H1 (cell line): ENCODE measurements at regions not wholly inside any gene's neighbourhood (a gene's known extent, or its start where the extent isn't known, plus 50 kb on each side); places are given as distances from the start of the nearest gene placed in this dataset.

Experiments used
- CTCF ChIA-PET: fragments of 300-600 bp; sonication (Branson Sonifier 250); formaldehyde crosslinking; loops from one replicate; lab custom pipeline; 2021; ENCODE audit not compliant: partially characterized antibody; lab: Charles Lee
- POLR2A ChIA-PET: fragments of 300-600 bp; sonication (Branson Sonifier 250); formaldehyde crosslinking; loops from one replicate; lab custom pipeline; 2021; ENCODE audit warnings: inconsistent platforms; ENCODE audit not compliant: partially characterized antibody; lab: Charles Lee
- DNase-seq, 2 experiments: peaks; one replicate each; pipeline versions ENCODE4 v3.0.0 to v3.0.0-alpha.2; 2010 to 2022; ENCODE audit warnings: low spot score in 2 of 2, low read depth in 1 of 2, mixed read lengths in 1 of 2
- FAIRE-seq: peaks from 2 replicates; lab custom pipeline; 2011; peaks lifted over from hg19 to GRCh38; lab: Jason Lieb, UNC
- H2AFZ ChIP-seq: 2 replicates; pipeline ENCODE4 v1.8.1; 2012; ENCODE audit warnings: low read length, inconsistent platforms
- H2AK5ac ChIP-seq: 2 replicates; pipeline ENCODE4 v1.6.1; 2013; ENCODE audit warnings: low read depth, low read length
- H2BK120ac ChIP-seq: replicated peaks from 2 replicates; pipeline ENCODE3; 2013; ENCODE audit warnings: low read depth, low read length, inconsistent platforms
- H2BK12ac ChIP-seq: 2 replicates; pipeline ENCODE4 v1.6.1; 2013; ENCODE audit warnings: low read depth, low read length
- H2BK15ac ChIP-seq: 2 replicates; pipeline ENCODE4 v1.6.1; 2013; ENCODE audit warnings: low read length
- H2BK20ac ChIP-seq: 2 replicates; pipeline ENCODE4 v1.6.1; 2013; ENCODE audit warnings: low read length
- H2BK5ac ChIP-seq: 2 replicates; pipeline ENCODE4 v1.6.1; 2013; ENCODE audit warnings: low read depth, low read length
- H3K14ac ChIP-seq: 2 replicates; pipeline ENCODE4 v1.6.1; 2013; ENCODE audit warnings: inconsistent platforms; ENCODE audit not compliant: insufficient read length
- H3K18ac ChIP-seq: 2 replicates; pipeline ENCODE4 v1.6.1; 2013; ENCODE audit warnings: low read length; ENCODE audit errors: extremely low read depth
- H3K23ac ChIP-seq: 2 replicates; pipeline ENCODE4 v1.6.1; 2013; ENCODE audit warnings: inconsistent platforms; ENCODE audit not compliant: insufficient read length
- H3K23me2 ChIP-seq: 2 replicates; pipeline ENCODE4 v1.6.1; 2013; ENCODE audit warnings: low read depth, low read length
- H3K27ac ChIP-seq: 2 replicates; pipeline ENCODE4 v1.6.1; 2011; ENCODE audit warnings: low read depth, low read length, inconsistent platforms
- H3K27me3 ChIP-seq, 4 experiments: replicated peaks in 1 of 4; 1 replicate in 1 of 4; 2 replicates in 3 of 4; pipeline versions ENCODE4 v1.6.1 to v1.8.1; 2011 to 2013; ENCODE audit warnings: low read length in 3 of 4, mild to moderate bottlenecking in 3 of 4, inconsistent platforms in 2 of 4, mixed read lengths in 2 of 4, moderate library complexity in 1 of 4; ENCODE audit not compliant: control insufficient read depth in 3 of 4, insufficient read depth in 3 of 4; ENCODE audit errors: extremely low read depth in 1 of 4
- H3K36me3 ChIP-seq, 4 experiments: 2 replicates each; pipeline versions ENCODE4 v1.6.1 to v1.8.1; 2011 to 2013; ENCODE audit warnings: mild to moderate bottlenecking in 4 of 4, low read length in 3 of 4, moderate library complexity in 2 of 4, control low read depth in 1 of 4, inconsistent platforms in 1 of 4; ENCODE audit not compliant: insufficient read depth in 4 of 4, control insufficient read depth in 2 of 4
- H3K4ac ChIP-seq: replicated peaks from 2 replicates; pipeline ENCODE3; 2013; ENCODE audit warnings: low read length, low read depth, mixed read lengths, inconsistent platforms; ENCODE audit not compliant: insufficient read length
- H3K4me1 ChIP-seq, 4 experiments: replicated peaks in 1 of 4; 1 replicate in 1 of 4; 2 replicates in 3 of 4; pipeline versions ENCODE4 v1.6.1 to v1.8.1; 2011 to 2013; ENCODE audit warnings: low read length in 3 of 4, inconsistent platforms in 2 of 4, mixed read lengths in 1 of 4; ENCODE audit not compliant: insufficient read depth in 4 of 4, control insufficient read depth in 3 of 4
- H3K4me2 ChIP-seq, 2 experiments: 2 replicates each; pipeline versions ENCODE4 v1.6.1 to v1.8.1; 2011 to 2013; ENCODE audit warnings: low read depth in 2 of 2, low read length in 2 of 2, control low read depth in 1 of 2, inconsistent platforms in 1 of 2, mild to moderate bottlenecking in 1 of 2; ENCODE audit not compliant: insufficient read depth in 1 of 2
- H3K4me3 ChIP-seq, 4 experiments: fragments of 200-600, 300-600 bp in 1 of 4; sonication (generic), shearing (Covaris generic), sonication (Bioruptor Twin) in 1 of 4; 2 replicates each; pipeline versions ENCODE4 v1.5.1 to v1.8.1; 2011 to 2016; ENCODE audit warnings: low read length in 4 of 4, low read depth in 3 of 4, control low read depth in 2 of 4, inconsistent platforms in 2 of 4, mild to moderate bottlenecking in 2 of 4, mixed read lengths in 1 of 4, moderate library complexity in 1 of 4; ENCODE audit not compliant: insufficient read depth in 2 of 4; ENCODE audit errors: extremely low read depth in 1 of 4
- H3K56ac ChIP-seq: replicated peaks from 2 replicates; pipeline ENCODE3; 2013; ENCODE audit warnings: low read depth, mild to moderate bottlenecking, mixed read lengths, low read length, inconsistent platforms; ENCODE audit not compliant: insufficient read length
- H3K79me1 ChIP-seq: 2 replicates; pipeline ENCODE4 v1.6.1; 2013; ENCODE audit warnings: low read depth, low read length, control low read depth
- H3K79me2 ChIP-seq, 2 experiments: 2 replicates each; pipeline versions ENCODE4 v1.6.1 to v1.8.1; 2012 to 2013; ENCODE audit warnings: low read length in 2 of 2, mild to moderate bottlenecking in 2 of 2, inconsistent platforms in 1 of 2; ENCODE audit not compliant: insufficient read depth in 2 of 2, control insufficient read depth in 1 of 2
- H3K9ac ChIP-seq, 4 experiments: replicated peaks in 1 of 4; 1 replicate in 1 of 4; 2 replicates in 3 of 4; pipeline versions ENCODE4 v1.6.1 to v1.8.1; 2011 to 2013; ENCODE audit warnings: low read depth in 3 of 4, low read length in 3 of 4, control low read depth in 2 of 4, mild to moderate bottlenecking in 2 of 4, moderate library complexity in 2 of 4, inconsistent platforms in 1 of 4; ENCODE audit errors: extremely low read depth in 1 of 4
- H3K9me3 ChIP-seq, 2 experiments: 2 replicates each; pipeline versions ENCODE4 v1.6.1 to v1.8.1; 2012 to 2013; ENCODE audit warnings: mild to moderate bottlenecking in 2 of 2, moderate library complexity in 2 of 2, control low read depth in 1 of 2, inconsistent platforms in 1 of 2, low read depth in 1 of 2, low read length in 1 of 2, mixed read lengths in 1 of 2; ENCODE audit not compliant: insufficient read depth in 2 of 2
- H4K20me1 ChIP-seq, 2 experiments: replicated peaks in 1 of 2; 2 replicates each; pipeline versions ENCODE3 to v1.8.1; 2011 to 2013; ENCODE audit warnings: inconsistent platforms in 2 of 2, low read length in 2 of 2, mild to moderate bottlenecking in 1 of 2; ENCODE audit not compliant: insufficient read depth in 2 of 2, control insufficient read depth in 1 of 2
- H4K5ac ChIP-seq: 2 replicates; pipeline ENCODE4 v1.6.1; 2013; ENCODE audit warnings: low read length, low read depth, mixed read lengths, inconsistent platforms; ENCODE audit not compliant: insufficient read length
- H4K8ac ChIP-seq: 2 replicates; pipeline ENCODE4 v1.8.0; 2013; ENCODE audit warnings: mild to moderate bottlenecking, moderate library complexity, low read length, inconsistent platforms; ENCODE audit not compliant: insufficient read depth; ENCODE audit errors: extremely low read depth
- H4K91ac ChIP-seq: replicated peaks from 2 replicates; pipeline ENCODE3; 2013; ENCODE audit warnings: low read length, mixed read lengths, inconsistent platforms; ENCODE audit not compliant: insufficient read length
- ASH2L ChIP-seq: fragments of 200-600, 300-600 bp; sonication (generic); IDR thresholded peaks from one replicate; pipeline ENCODE4 v1.7.1; 2017; ENCODE audit warnings: low read length
- ATF3 ChIP-seq: IDR thresholded peaks from 2 replicates; pipeline ENCODE4 v1.6.1; 2011; ENCODE audit warnings: low read depth, mild to moderate bottlenecking, low read length; ENCODE audit not compliant: insufficient read depth
- CBX8 ChIP-seq: fragments of 300-800, 300-1000 bp; sonication (generic); IDR thresholded peaks from 2 replicates; pipeline ENCODE4 v1.7.1; 2016; ENCODE audit warnings: low read depth, low read length, borderline replicate concordance
- CHD1 ChIP-seq: IDR thresholded peaks from 2 replicates; pipeline ENCODE4 v1.6.1; 2012; ENCODE audit warnings: low read depth, low read length, improper control_type of control experiment
- HDAC6 ChIP-seq: IDR thresholded peaks from one replicate; pipeline ENCODE4 v1.7.1; 2012; ENCODE audit warnings: low read depth, mild to moderate bottlenecking, inconsistent platforms, low read length, moderate library complexity
- JUN ChIP-seq: IDR thresholded peaks from 2 replicates; pipeline ENCODE4 v1.6.1; 2011; ENCODE audit warnings: low read depth, mild to moderate bottlenecking, improper control_type of control experiment, low read length
- KDM5A ChIP-seq: fragments of 200-600 bp; IDR thresholded peaks from 2 replicates; pipeline ENCODE4 v1.7.1; 2012; ENCODE audit warnings: mild to moderate bottlenecking, low read length, inconsistent platforms, mixed read lengths
- NANOG ChIP-seq: IDR thresholded peaks from 2 replicates; pipeline ENCODE4 v1.6.1; 2011; ENCODE audit warnings: low read length, low read depth, mild to moderate bottlenecking, inconsistent platforms; ENCODE audit not compliant: insufficient read depth, poor library complexity, severe bottlenecking
- PHF8 ChIP-seq: fragments of 200-600 bp; sonication (generic); conservative IDR thresholded peaks from 2 replicates; pipeline ENCODE4 v1.7.1; 2012; ENCODE audit warnings: low read depth, mild to moderate bottlenecking, inconsistent platforms, low read length, moderate library complexity
- POLR2A ChIP-seq, 2 experiments: IDR thresholded peaks; 1 replicate in 1 of 2; 2 replicates in 1 of 2; pipeline ENCODE4 v1.6.1; 2011; ENCODE audit warnings: low read depth in 2 of 2, low read length in 2 of 2, mild to moderate bottlenecking in 2 of 2; ENCODE audit errors: control extremely low read depth in 1 of 2
- SP1 ChIP-seq: IDR thresholded peaks from 2 replicates; pipeline ENCODE4 v1.6.1; 2011; ENCODE audit warnings: low read depth, low read length
- SP4 ChIP-seq: IDR thresholded peaks from 2 replicates; pipeline ENCODE4 v1.6.1; 2012; ENCODE audit warnings: low read length, inconsistent platforms
- TBP ChIP-seq: IDR thresholded peaks from 2 replicates; pipeline ENCODE4 v1.6.1; 2011; ENCODE audit warnings: low read depth, low read length, improper control_type of control experiment
- USF2 ChIP-seq: IDR thresholded peaks from 2 replicates; pipeline ENCODE4 v1.6.1; 2011; ENCODE audit warnings: low read length, improper control_type of control experiment
- YY1 ChIP-seq: IDR thresholded peaks from 2 replicates; pipeline ENCODE4 v1.6.1; 2011; ENCODE audit warnings: low read depth, mild to moderate bottlenecking, low read length
- WGBS, 2 experiments: shearing (Covaris generic) in 1 of 2; methylation state at CpG; one replicate each; pipeline versions ENCODE4 v1.1.6 to v1.1.7; 2013 to 2015; ENCODE audit warnings: low lambda C conversion rate in 2 of 2, mixed read lengths in 2 of 2, inconsistent platforms in 1 of 2, low coverage in 1 of 2, missing lambda C conversion rate in 1 of 2; ENCODE audit not compliant: insufficient replicate concordance in 2 of 2, insufficient coverage in 1 of 2, insufficient read length in 1 of 2; ENCODE audit errors: extremely low coverage in 1 of 2, missing lambda C conversion rate in 1 of 2; 5-methylcytosine and 5-hydroxymethylcytosine counted together

GRCh38 chrX:25198253-25198652, 182.5 kb upstream of the ARX start:
- Histone ChIP-seq H3K79me2 (no peaks in the 10 kb centered on the region), H3K23ac (no peak overlapping the region), H2BK120ac (no peak overlapping the region), H4K8ac (no peak overlapping the region), H2BK20ac (no peak overlapping the region), H4K91ac (no peak overlapping the region), H3K79me1 (no peaks in the 10 kb centered on the region), H2AK5ac (no peak overlapping the region), H3K9me3 (no peaks in the 10 kb centered on the region), H3K4me3 (no peak overlapping the region), H3K27ac (no peak overlapping the region), H3K4me2 (no peak overlapping the region), H3K14ac (no peak overlapping the region), H2AFZ (no peak overlapping the region), H3K9ac (no peak overlapping the region), H3K56ac (no peak overlapping the region), H3K23me2 (no peaks in the 10 kb centered on the region), H3K18ac (no peak overlapping the region), H4K20me1 (no peaks in the 10 kb centered on the region), H3K4ac (no peak overlapping the region), H3K4me1 (no peaks in the 10 kb centered on the region), H4K5ac (no peak overlapping the region), H2BK12ac (no peak overlapping the region), H3K36me3 (no peaks in the 10 kb centered on the region), H2BK15ac (no peak overlapping the region), H3K27me3 (no peaks in the 10 kb centered on the region), H2BK5ac (no peak overlapping the region)
- DNase-seq (no peak), FAIRE-seq (no peak)
- CTCF ChIA-PET, result interaction anchor here (1.0 to 1.6 kb wide), 2 partner anchors 230 to 522 kb away, joined by 3 read pairs; no protein-coding TSS in a partner anchor
- WGBS, 2 experiments, result 93% methylated on average over 3 of the region's 3 CpGs; no CpG with 5 or more reads in 1 of the 2 experiments
- POLR2A ChIA-PET, result no interaction called here
- no peak for TF ChIP-seq HDAC6
- TF ChIP-seq ASH2L, result no peak
- no peak for TF ChIP-seq SP4
- no peak for TF ChIP-seq POLR2A (IDR thresholded peaks at IDR 0.05; ENCODE audit: control extremely low read depth in 1 of 2, low read depth in 2 of 2, low read length in 2 of 2)
- no peak for TF ChIP-seq YY1
- TF ChIP-seq NANOG, result no peak
- no peak for TF ChIP-seq USF2
- no peak for TF ChIP-seq TBP
- no peak for TF ChIP-seq ATF3
- TF ChIP-seq SP1, result no peak
- TF ChIP-seq CHD1, result no peak
- TF ChIP-seq KDM5A, result no peak
- TF ChIP-seq CBX8, result no peak
- TF ChIP-seq JUN, result no peak
- no peak for TF ChIP-seq PHF8
